ENCODE measurements at regions not wholly inside any gene's neighbourhood (a gene's known extent, or its start where the extent isn't known, plus 50 kb on each side); places are given as distances from the start of the nearest gene placed in this dataset.

DNA sequence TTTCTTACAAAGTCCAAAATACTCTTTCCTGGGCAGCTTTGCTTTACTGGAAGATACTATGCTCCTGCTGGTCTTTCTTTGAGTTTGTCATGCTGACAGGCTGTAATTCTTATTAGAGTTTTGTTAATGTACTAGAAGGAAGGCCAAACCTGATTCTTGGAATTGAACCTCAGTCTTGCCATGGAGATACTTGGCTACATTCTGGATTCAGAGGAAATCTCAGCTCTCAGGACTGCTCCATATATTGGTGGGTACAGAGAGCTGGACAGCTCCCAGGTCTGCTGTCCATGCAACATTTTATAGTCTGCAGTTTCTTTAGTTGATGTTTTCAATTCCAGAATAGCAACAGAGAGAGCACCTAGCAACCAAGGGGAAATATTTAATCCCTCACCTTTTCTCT, 363.1 kb upstream of the STXBP6 start:
- H3K9ac ChIP-seq (ENCODE audit: low read length): no peak overlapping the region
- no peaks in the 10 kb centered on the region for H3K4me1 ChIP-seq (ENCODE audit: control insufficient read depth, insufficient read depth, low read depth, low read length)
- no peak overlapping the region for H3K4me3 ChIP-seq (ENCODE audit: insufficient read depth in 1 of 2, low read depth in 1 of 2, low read length in 2 of 2)
- H3K79me1 ChIP-seq (replicated peaks; ENCODE audit: low read length, poor library complexity, severe bottlenecking): no peaks in the 10 kb centered on the region
- H3K18ac ChIP-seq (ENCODE audit: low read depth in 1 of 2, low read length in 2 of 2): no peak overlapping the region
- H3K14ac ChIP-seq (ENCODE audit: low read length in 2 of 2): no peak overlapping the region
- no peak overlapping the region for H2BK12ac ChIP-seq (ENCODE audit: low read length in 2 of 2)
- peaks cover 0 to 6% of the 10 kb centered on the region in 2 experiments for H3K27me3 ChIP-seq (ENCODE audit: control insufficient read depth in 1 of 2, insufficient read depth in 1 of 2, low read length in 2 of 2)
- no peak overlapping the region for H4K91ac ChIP-seq (ENCODE audit: low read length)
- H2BK5ac ChIP-seq (ENCODE audit: low read depth, low read length, poor library complexity, severe bottlenecking): no peak overlapping the region
- no peak overlapping the region for H3K23ac ChIP-seq (ENCODE audit: low read length in 2 of 2)
- H3K36me3 ChIP-seq (ENCODE audit: control insufficient read depth in 1 of 2, insufficient read depth in 2 of 2, low read depth in 1 of 2, low read length in 2 of 2): no peaks in the 10 kb centered on the region
- no peak overlapping the region for H2BK120ac ChIP-seq (ENCODE audit: low read depth, low read length)
- no peak overlapping the region for H2BK15ac ChIP-seq (ENCODE audit: low read depth, poor library complexity, severe bottlenecking)
- no peak overlapping the region for H2AFZ ChIP-seq (ENCODE audit: low read depth, low read length)
- H2AK5ac ChIP-seq (ENCODE audit: low read length, severe bottlenecking): no peak overlapping the region
- no peak for DNase-seq
- no peak overlapping the region for H3K4me2 ChIP-seq (ENCODE audit: low read length, poor library complexity, severe bottlenecking)
- H4K8ac ChIP-seq (ENCODE audit: low read length): no peak overlapping the region
- H3K9me3 ChIP-seq (ENCODE audit: control insufficient read depth, low read length): no peaks in the 10 kb centered on the region
- H3K4ac ChIP-seq (ENCODE audit: low read depth in 1 of 2, low read length in 2 of 2): no peak overlapping the region
- H3K27ac ChIP-seq (ENCODE audit: low read length, poor library complexity, severe bottlenecking): no peak overlapping the region

DNA sequence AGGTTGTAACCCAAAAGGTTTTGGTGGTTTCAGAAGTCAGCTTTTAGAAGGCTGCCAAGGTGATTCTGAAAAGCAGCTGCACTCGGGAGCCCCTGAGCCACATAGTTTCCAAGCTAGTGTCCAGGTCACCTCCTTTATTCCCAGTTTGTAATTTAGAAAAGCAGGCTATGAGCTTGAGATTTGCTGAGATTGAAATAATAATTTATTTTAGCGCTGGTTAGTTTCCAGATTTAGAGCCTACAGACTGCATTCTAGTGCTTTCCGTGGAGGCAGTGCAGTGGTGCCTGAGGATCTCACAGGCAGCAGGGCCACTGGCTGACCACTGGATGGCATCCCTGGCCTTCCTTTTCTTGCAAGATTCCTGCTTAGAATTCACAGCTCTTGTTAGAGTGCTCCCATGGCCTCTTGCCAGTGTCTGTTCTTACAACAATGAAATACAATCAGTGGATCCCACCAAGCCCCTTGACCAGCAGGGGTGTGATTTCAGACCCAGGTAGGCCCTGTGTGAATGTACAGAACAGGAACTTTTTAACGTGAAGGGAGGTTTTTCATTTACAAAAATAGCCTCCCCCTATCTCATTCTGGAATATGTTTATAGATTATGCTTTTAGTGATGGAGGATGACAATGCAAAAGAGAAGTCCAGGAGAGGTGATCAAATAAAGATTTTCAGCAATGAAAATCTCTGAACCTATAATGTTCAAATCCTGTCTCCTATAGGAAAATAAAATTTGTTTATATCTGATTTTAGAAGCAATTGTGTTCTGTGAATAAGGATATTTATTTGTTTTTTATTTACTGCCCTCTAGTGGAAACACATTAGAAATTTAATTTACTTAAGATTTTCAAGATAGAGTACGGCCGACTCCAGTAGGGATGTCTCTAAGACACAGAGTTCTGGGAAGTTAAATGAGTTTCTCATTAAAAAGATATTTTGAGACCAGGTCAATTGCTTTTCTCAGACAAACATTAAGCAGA, 362.1 kb upstream of the STXBP6 start:
- no peaks in the 10 kb centered on the region for H3K79me1 ChIP-seq (replicated peaks; ENCODE audit: low read length, poor library complexity, severe bottlenecking)
- H4K91ac ChIP-seq (ENCODE audit: low read length): no peak overlapping the region
- no peak for DNase-seq
- H3K4ac ChIP-seq (ENCODE audit: low read depth in 1 of 2, low read length in 2 of 2): no peak overlapping the region
- H3K23ac ChIP-seq (ENCODE audit: low read length in 2 of 2): no peak overlapping the region
- no peak overlapping the region for H2BK12ac ChIP-seq (ENCODE audit: low read length in 2 of 2)
- WGBS: 68% methylated on average over 3 of the region's 6 CpGs
- no peak overlapping the region for H2AK5ac ChIP-seq (ENCODE audit: low read length, severe bottlenecking)
- no peaks in the 10 kb centered on the region for H3K9me3 ChIP-seq (ENCODE audit: control insufficient read depth, low read length)
- no peak overlapping the region for H3K27ac ChIP-seq (ENCODE audit: low read length, poor library complexity, severe bottlenecking)
- no peaks in the 10 kb centered on the region for H3K36me3 ChIP-seq (ENCODE audit: control insufficient read depth in 1 of 2, insufficient read depth in 2 of 2, low read depth in 1 of 2, low read length in 2 of 2)
- no peaks in the 10 kb centered on the region for H3K4me1 ChIP-seq (ENCODE audit: control insufficient read depth, insufficient read depth, low read depth, low read length)
- no peak overlapping the region for H2BK120ac ChIP-seq (ENCODE audit: low read depth, low read length)
- H4K8ac ChIP-seq (ENCODE audit: low read length): no peak overlapping the region
- no peak overlapping the region for H3K9ac ChIP-seq (ENCODE audit: low read length)
- H3K27me3 ChIP-seq (ENCODE audit: control insufficient read depth in 1 of 2, insufficient read depth in 1 of 2, low read length in 2 of 2): peaks cover 0 to 6% of the 10 kb centered on the region in 2 experiments
- H3K18ac ChIP-seq (ENCODE audit: low read depth in 1 of 2, low read length in 2 of 2): no peak overlapping the region
- no peak overlapping the region for H3K4me3 ChIP-seq (ENCODE audit: insufficient read depth in 1 of 2, low read depth in 1 of 2, low read length in 2 of 2)
- no peak overlapping the region for H2BK15ac ChIP-seq (ENCODE audit: low read depth, poor library complexity, severe bottlenecking)
- H2BK5ac ChIP-seq (ENCODE audit: low read depth, low read length, poor library complexity, severe bottlenecking): no peak overlapping the region
- H3K4me2 ChIP-seq (ENCODE audit: low read length, poor library complexity, severe bottlenecking): no peak overlapping the region
- no peak overlapping the region for H2AFZ ChIP-seq (ENCODE audit: low read depth, low read length)
- no peak overlapping the region for H3K14ac ChIP-seq (ENCODE audit: low read length in 2 of 2)

- Histone ChIP-seq H2BK15ac (ENCODE audit: low read depth, poor library complexity, severe bottlenecking) (no peak overlapping the region), H3K23ac (ENCODE audit: low read length in 2 of 2) (no peak overlapping the region), H3K14ac (ENCODE audit: low read length in 2 of 2) (no peak overlapping the region), H2AFZ (ENCODE audit: low read depth, low read length) (no peak overlapping the region), H3K4me2 (ENCODE audit: low read length, poor library complexity, severe bottlenecking) (no peak overlapping the region), H3K27ac (ENCODE audit: low read length, poor library complexity, severe bottlenecking) (no peak overlapping the region), H3K4ac (ENCODE audit: low read depth in 1 of 2, low read length in 2 of 2) (no peak overlapping the region), H3K4me1 (ENCODE audit: control insufficient read depth, insufficient read depth, low read depth, low read length) (no peaks in the 10 kb centered on the region), H3K27me3 (ENCODE audit: control insufficient read depth in 1 of 2, insufficient read depth in 1 of 2, low read length in 2 of 2) (no peaks in the 10 kb centered on the region), H3K79me1 (replicated peaks; ENCODE audit: low read length, poor library complexity, severe bottlenecking) (no peaks in the 10 kb centered on the region), H2BK120ac (ENCODE audit: low read depth, low read length) (no peak overlapping the region), H3K36me3 (ENCODE audit: control insufficient read depth in 1 of 2, insufficient read depth in 2 of 2, low read depth in 1 of 2, low read length in 2 of 2) (no peaks in the 10 kb centered on the region), H3K9me3 (ENCODE audit: control insufficient read depth, low read length) (no peaks in the 10 kb centered on the region), H3K4me3 (ENCODE audit: insufficient read depth in 1 of 2, low read depth in 1 of 2, low read length in 2 of 2) (no peak overlapping the region), H3K18ac (ENCODE audit: low read depth in 1 of 2, low read length in 2 of 2) (no peak overlapping the region), H4K91ac (ENCODE audit: low read length) (no peak overlapping the region), H2AK5ac (ENCODE audit: low read length, severe bottlenecking) (no peak overlapping the region), H2BK5ac (ENCODE audit: low read depth, low read length, poor library complexity, severe bottlenecking) (no peak overlapping the region), H2BK12ac (ENCODE audit: low read length in 2 of 2) (no peak overlapping the region), H4K8ac (ENCODE audit: low read length) (no peak overlapping the region), H3K9ac (ENCODE audit: low read length) (no peak overlapping the region)
- no CpG with 5 or more reads among the region's 5 CpGs for WGBS
- DNase-seq: no peak
Measured at GRCh38 chr14:25406818-25407217, 356.9 kb upstream of the STXBP6 start.

- Histone ChIP-seq H3K4ac (ENCODE audit: low read depth in 1 of 2, low read length in 2 of 2) (no peak overlapping the region), H3K36me3 (ENCODE audit: control insufficient read depth in 1 of 2, insufficient read depth in 2 of 2, low read depth in 1 of 2, low read length in 2 of 2) (no peaks in the 10 kb centered on the region), H3K14ac (ENCODE audit: low read length in 2 of 2) (no peak overlapping the region), H2AFZ (ENCODE audit: low read depth, low read length) (no peak overlapping the region), H4K8ac (ENCODE audit: low read length) (no peak overlapping the region), H2BK15ac (ENCODE audit: low read depth, poor library complexity, severe bottlenecking) (no peak overlapping the region), H3K4me2 (ENCODE audit: low read length, poor library complexity, severe bottlenecking) (no peak overlapping the region), H3K4me3 (ENCODE audit: insufficient read depth in 1 of 2, low read depth in 1 of 2, low read length in 2 of 2) (no peak overlapping the region), H4K91ac (ENCODE audit: low read length) (no peak overlapping the region), H2BK120ac (ENCODE audit: low read depth, low read length) (no peak overlapping the region), H3K18ac (ENCODE audit: low read depth in 1 of 2, low read length in 2 of 2) (no peak overlapping the region), H3K23ac (ENCODE audit: low read length in 2 of 2) (no peak overlapping the region), H3K27me3 (ENCODE audit: control insufficient read depth in 1 of 2, insufficient read depth in 1 of 2, low read length in 2 of 2) (no peaks in the 10 kb centered on the region), H3K9ac (ENCODE audit: low read length) (peak overlapping the region; percentile 15), H2AK5ac (ENCODE audit: low read length, severe bottlenecking) (no peak overlapping the region), H2BK12ac (ENCODE audit: low read length in 2 of 2) (no peak overlapping the region), H3K4me1 (ENCODE audit: control insufficient read depth, insufficient read depth, low read depth, low read length) (no peaks in the 10 kb centered on the region), H3K9me3 (ENCODE audit: control insufficient read depth, low read length) (no peaks in the 10 kb centered on the region), H3K79me1 (replicated peaks; ENCODE audit: low read length, poor library complexity, severe bottlenecking) (no peaks in the 10 kb centered on the region), H2BK5ac (ENCODE audit: low read depth, low read length, poor library complexity, severe bottlenecking) (no peak overlapping the region), H3K27ac (ENCODE audit: low read length, poor library complexity, severe bottlenecking) (no peak overlapping the region)
- DNase-seq: peak; percentile 26
- 29% methylated on average over 8 of the region's 12 CpGs for WGBS
Measured at GRCh38 chr14:25400607-25401206, 350.8 kb upstream of the STXBP6 start.

All from mesenchymal stem cell (in vitro differentiated cells and primary cell).